ENCODE measurements at regions not wholly inside any gene's neighbourhood (a gene's known extent, or its start where the extent isn't known, plus 50 kb on each side); places are given as distances from the start of the nearest gene placed in this dataset.
A peak's percentile ranks its signal among the peaks of the same experiment; 100 is the strongest.

DNA sequence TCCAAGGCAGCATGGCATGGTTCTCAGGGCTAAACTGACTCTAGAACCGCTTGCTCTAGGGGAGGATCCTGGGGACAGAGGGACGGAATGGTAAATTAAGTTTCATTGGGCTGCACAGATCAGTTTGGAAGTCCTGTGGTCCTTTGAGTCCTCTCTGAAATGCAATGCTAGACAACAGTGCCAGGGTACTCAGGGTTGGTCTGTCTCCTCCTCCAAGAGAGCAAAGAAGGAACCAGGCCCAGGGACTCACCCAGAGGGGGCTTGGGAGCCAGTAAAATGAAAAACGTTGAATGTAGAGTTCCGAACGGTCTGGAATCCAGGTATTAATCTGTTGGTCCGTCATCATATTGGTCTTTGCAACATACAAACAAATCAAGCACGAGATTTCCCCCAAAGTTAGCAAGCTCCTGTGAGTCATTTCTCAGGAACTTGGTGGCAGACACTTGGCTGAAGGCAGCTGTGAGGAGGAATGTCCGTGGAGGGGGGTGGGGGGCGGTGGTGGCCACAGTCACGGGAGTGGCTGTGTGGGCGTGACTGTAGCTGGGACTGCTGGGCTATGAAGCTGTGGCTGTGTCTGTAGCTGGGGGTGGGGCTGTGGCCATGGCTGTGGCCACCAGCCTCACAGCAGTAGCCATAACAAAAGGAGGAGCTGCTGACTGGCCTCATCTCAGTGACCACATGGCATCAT, 361.0 kb downstream of the SHQ1 start:
- ATAC-seq (ENCODE audit: low read depth) (peak; percentile 33), DNase-seq (ENCODE audit: low spot score) (peak; percentile 69)
- Histone ChIP-seq H3K27me3 (ENCODE audit: insufficient read depth, poor library complexity, severe bottlenecking) (no peaks in the 10 kb centered on the region), H3K4me3 (ENCODE audit: severe bottlenecking) (no peak overlapping the region), H3K4me1 (ENCODE audit: insufficient read depth, poor library complexity, severe bottlenecking) (peaks cover 35% of the 10 kb centered on the region), H3K27ac (ENCODE audit: poor library complexity, severe bottlenecking) (peak overlapping the region; percentile 47), H3K9me3 (ENCODE audit: severe bottlenecking) (no peaks in the 10 kb centered on the region), H3K36me3 (ENCODE audit: low read depth) (no peaks in the 10 kb centered on the region)
- TF ChIP-seq, protein P1, sequence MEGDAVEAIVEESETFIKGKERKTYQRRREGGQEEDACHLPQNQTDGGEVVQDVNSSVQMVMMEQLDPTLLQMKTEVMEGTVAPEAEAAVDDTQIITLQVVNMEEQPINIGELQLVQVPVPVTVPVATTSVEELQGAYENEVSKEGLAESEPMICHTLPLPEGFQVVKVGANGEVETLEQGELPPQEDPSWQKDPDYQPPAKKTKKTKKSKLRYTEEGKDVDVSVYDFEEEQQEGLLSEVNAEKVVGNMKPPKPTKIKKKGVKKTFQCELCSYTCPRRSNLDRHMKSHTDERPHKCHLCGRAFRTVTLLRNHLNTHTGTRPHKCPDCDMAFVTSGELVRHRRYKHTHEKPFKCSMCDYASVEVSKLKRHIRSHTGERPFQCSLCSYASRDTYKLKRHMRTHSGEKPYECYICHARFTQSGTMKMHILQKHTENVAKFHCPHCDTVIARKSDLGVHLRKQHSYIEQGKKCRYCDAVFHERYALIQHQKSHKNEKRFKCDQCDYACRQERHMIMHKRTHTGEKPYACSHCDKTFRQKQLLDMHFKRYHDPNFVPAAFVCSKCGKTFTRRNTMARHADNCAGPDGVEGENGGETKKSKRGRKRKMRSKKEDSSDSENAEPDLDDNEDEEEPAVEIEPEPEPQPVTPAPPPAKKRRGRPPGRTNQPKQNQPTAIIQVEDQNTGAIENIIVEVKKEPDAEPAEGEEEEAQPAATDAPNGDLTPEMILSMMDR (IDR thresholded peaks at IDR 0.05; ENCODE audit: poor library complexity, severe bottlenecking) = no peak

DNA sequence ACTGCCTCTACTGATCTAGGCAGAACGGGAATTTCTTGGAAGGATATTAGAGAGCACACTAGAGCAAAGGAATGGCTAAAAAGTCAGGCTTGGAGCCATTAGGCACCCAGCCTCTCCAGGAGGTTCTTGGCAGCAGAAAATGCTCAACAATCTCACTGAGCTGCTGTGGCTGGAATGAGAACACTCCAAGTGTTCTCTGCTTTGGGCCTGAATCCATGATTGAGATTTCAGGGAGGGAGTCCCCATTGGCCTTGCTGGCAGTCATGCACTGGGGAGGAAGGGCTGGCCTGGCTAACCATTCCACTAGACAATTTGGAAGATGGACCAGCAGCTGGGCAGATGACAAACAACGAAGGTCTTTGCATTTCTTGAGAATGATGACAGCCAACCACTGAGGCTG, 362.6 kb downstream of the SHQ1 start:
- ATAC-seq (ENCODE audit: low read depth) = no peak
- TF ChIP-seq, protein P1 (IDR thresholded peaks at IDR 0.05; ENCODE audit: poor library complexity, severe bottlenecking) = no peak
- no peaks in the 10 kb centered on the region for H3K36me3 ChIP-seq (ENCODE audit: low read depth)

DNA sequence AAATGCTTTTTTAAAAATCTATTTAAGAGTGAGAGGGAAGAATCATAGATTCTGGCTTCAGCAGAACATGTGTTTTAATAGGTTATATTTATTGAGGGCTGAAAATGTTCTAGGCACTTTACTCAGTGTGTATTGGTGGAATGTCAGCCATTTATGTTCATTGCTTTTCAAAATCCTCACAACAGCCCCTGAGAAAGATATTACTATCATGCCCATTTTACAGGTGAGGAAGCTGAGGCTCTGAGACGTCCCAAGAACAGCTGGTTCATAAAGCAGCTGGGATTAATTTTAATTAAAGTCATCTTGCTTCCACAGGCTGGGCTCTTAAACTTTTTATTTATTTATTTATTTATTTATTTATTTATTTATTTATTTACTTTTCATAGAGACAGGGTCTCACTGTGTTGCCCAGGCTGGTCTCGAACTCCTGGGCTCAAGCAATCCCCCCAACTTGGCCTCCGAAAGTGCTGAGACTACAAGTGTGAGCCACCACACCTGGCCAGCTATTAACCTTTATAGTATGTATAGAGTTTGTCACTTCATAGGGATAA, 364.6 kb downstream of the SHQ1 start:
- Histone ChIP-seq H3K27ac (ENCODE audit: poor library complexity, severe bottlenecking) (peak overlapping the region; percentile 55), H3K27me3 (ENCODE audit: insufficient read depth, poor library complexity, severe bottlenecking) (no peaks in the 10 kb centered on the region), H3K9me3 (ENCODE audit: severe bottlenecking) (no peaks in the 10 kb centered on the region), H3K4me1 (ENCODE audit: insufficient read depth, poor library complexity, severe bottlenecking) (peaks cover 28% of the 10 kb centered on the region), H3K4me3 (ENCODE audit: severe bottlenecking) (no peak overlapping the region), H3K36me3 (ENCODE audit: low read depth) (no peaks in the 10 kb centered on the region)
- DNase-seq (ENCODE audit: low spot score) = no peak
- ATAC-seq (ENCODE audit: low read depth) = no peak
- TF ChIP-seq, protein P1 (IDR thresholded peaks at IDR 0.05; ENCODE audit: poor library complexity, severe bottlenecking) = no peak

More for the DNA sequence above, 362.6 kb downstream of the SHQ1 start:
- Histone ChIP-seq H3K9me3 (ENCODE audit: severe bottlenecking) (no peaks in the 10 kb centered on the region), H3K27me3 (ENCODE audit: insufficient read depth, poor library complexity, severe bottlenecking) (no peaks in the 10 kb centered on the region), H3K27ac (ENCODE audit: poor library complexity, severe bottlenecking) (no peak overlapping the region), H3K4me1 (ENCODE audit: insufficient read depth, poor library complexity, severe bottlenecking) (peaks cover 28% of the 10 kb centered on the region), H3K4me3 (ENCODE audit: severe bottlenecking) (no peak overlapping the region)
- no peak for DNase-seq (ENCODE audit: low spot score)

DNA sequence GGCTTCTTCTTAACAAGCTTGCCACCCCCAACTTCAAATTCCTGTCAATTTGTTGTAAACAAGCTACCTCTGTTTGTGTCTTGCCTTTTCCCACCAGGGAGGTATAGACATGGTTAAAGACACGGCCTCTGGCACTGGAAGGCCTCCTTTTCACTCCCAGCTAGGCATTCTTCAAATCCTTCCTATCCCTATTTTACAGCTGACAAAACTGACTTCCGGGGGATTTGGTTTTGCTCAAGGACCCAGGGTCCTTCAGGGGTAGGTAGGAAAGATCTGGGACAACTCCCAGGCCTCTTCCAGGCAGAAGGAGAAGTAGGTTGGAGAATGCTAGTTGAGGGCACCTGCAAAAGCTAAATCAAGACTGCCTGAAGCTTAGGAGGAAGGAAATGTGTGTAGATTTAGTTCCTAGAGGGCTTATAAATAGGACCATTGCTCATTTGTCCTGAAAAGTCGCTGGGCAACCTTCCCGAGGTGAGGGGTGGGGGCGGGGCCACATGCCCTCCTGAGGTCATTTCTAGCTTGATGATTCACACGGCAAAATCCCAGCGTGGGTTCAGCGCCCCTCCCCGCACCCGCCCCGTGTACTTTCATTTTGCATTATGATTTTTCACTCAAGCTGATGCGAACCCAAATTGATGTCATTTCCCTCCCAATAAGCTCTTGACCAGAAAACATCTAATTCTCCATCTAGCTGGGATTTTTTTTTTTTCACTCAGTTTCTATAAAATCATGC, 365.5 kb downstream of the SHQ1 start:
- peaks cover 23% of the 10 kb centered on the region for H3K4me1 ChIP-seq (ENCODE audit: insufficient read depth, poor library complexity, severe bottlenecking)
- ATAC-seq (ENCODE audit: low read depth) (peak; percentile 67), DNase-seq (ENCODE audit: low spot score) (peak; percentile 71)
- no peaks in the 10 kb centered on the region for H3K27me3 ChIP-seq (ENCODE audit: insufficient read depth, poor library complexity, severe bottlenecking)
- no peaks in the 10 kb centered on the region for H3K9me3 ChIP-seq (ENCODE audit: severe bottlenecking)
- no peaks in the 10 kb centered on the region for H3K36me3 ChIP-seq (ENCODE audit: low read depth)
- TF ChIP-seq, protein P1 (IDR thresholded peaks at IDR 0.05; ENCODE audit: poor library complexity, severe bottlenecking) = no peak
- peak overlapping the region; percentile 55 for H3K27ac ChIP-seq (ENCODE audit: poor library complexity, severe bottlenecking)
- no peak overlapping the region for H3K4me3 ChIP-seq (ENCODE audit: severe bottlenecking)
